IPS-20b (cell line): ENCODE measurements at regions not wholly inside any gene's neighbourhood (a gene's known extent, or its start where the extent isn't known, plus 50 kb on each side); places are given as distances from the start of the nearest gene placed in this dataset.

Source experiments
- H3K27ac ChIP-seq: one replicate; pipeline ENCODE4 v1.5.1; 2013; ENCODE audit warnings: low read length
- H3K27me3 ChIP-seq: 2 replicates; pipeline ENCODE4 v1.6.1; 2013; ENCODE audit warnings: mild to moderate bottlenecking, low read length, inconsistent platforms; ENCODE audit not compliant: insufficient read depth
- H3K36me3 ChIP-seq: 2 replicates; pipeline ENCODE4 v1.6.1; 2013; ENCODE audit warnings: low read depth, mild to moderate bottlenecking, inconsistent platforms, low read length, moderate library complexity; ENCODE audit not compliant: insufficient read depth
- H3K4me1 ChIP-seq: 2 replicates; pipeline ENCODE4 v1.6.1; 2013; ENCODE audit warnings: mild to moderate bottlenecking, control low read depth, inconsistent platforms, low read length, moderate library complexity; ENCODE audit not compliant: insufficient read depth
- H3K4me3 ChIP-seq: 2 replicates; pipeline ENCODE4 v1.5.1; 2013; ENCODE audit warnings: mild to moderate bottlenecking, low read length, inconsistent platforms
- H3K9ac ChIP-seq: 2 replicates; pipeline ENCODE4 v1.6.1; 2013; ENCODE audit warnings: low read depth, mild to moderate bottlenecking, inconsistent platforms, low read length, moderate library complexity
- H3K9me3 ChIP-seq: 2 replicates; pipeline ENCODE4 v1.6.1; 2013; ENCODE audit warnings: mild to moderate bottlenecking, low read depth, low read length, inconsistent platforms; ENCODE audit not compliant: insufficient read depth

DNA sequence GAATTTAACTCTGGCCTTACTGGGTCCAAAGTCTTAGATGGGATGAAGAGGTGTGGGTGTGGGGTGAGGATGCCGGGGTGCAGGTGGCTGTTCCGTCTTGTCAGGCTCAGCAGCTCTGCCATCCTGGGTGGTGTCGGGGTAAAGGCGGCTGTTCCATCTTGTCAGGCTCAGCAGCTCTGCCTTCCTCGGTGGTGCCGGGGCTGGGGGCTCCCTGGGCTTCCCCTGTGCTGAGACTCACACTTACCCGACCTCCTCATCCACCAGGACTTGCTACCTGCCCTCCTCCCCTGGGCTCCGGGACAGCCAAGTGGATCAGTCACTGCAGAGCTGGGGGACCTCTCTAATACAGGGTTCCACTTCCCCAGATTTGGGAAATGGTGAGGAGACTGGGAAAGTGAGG lies 244.3 kb upstream of the SHH start:
- Histone ChIP-seq H3K27me3 (no peaks in the 10 kb centered on the region), H3K9ac (no peak overlapping the region), H3K4me1 (no peaks in the 10 kb centered on the region), H3K36me3 (no peaks in the 10 kb centered on the region), H3K9me3 (peaks cover 9% of the 10 kb centered on the region), H3K4me3 (no peak overlapping the region), H3K27ac (no peak overlapping the region)

DNA sequence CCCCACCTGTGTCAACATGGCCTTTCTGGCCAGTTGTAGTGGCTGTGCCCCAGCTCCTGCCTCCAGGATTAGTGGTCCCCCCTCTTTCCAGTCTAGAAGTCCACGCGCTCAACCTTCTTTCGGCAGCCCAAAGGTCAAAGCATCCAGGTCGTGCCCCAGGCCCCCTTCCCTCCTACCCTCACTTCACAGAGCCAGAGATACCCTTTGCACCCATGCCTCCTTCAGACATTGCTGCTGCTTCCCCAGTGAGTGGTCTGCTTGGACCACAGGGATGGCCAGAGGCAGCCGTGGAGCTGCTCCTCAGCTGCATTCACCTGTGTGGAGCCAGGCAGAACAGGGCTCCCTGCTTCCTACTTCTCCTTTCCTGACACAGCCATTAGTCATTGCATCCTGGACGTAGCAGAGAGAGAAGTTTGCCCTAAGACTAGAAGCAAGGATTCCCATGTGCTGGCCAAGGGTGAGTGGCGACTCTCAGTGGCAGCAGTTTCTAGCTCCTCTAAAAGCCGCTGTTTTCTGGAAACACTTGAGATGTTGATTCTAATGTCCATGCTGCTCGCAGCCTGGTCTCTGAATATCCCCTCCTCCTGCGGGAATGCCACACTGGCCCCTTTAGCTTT lies 243.1 kb upstream of the SHH start:
- Histone ChIP-seq H3K4me1 (no peaks in the 10 kb centered on the region), H3K9ac (no peak overlapping the region), H3K4me3 (no peak overlapping the region), H3K36me3 (no peaks in the 10 kb centered on the region), H3K9me3 (no peaks in the 10 kb centered on the region; the same call in 1 of the 2 replicates), H3K27ac (no peak overlapping the region), H3K27me3 (no peaks in the 10 kb centered on the region)

DNA sequence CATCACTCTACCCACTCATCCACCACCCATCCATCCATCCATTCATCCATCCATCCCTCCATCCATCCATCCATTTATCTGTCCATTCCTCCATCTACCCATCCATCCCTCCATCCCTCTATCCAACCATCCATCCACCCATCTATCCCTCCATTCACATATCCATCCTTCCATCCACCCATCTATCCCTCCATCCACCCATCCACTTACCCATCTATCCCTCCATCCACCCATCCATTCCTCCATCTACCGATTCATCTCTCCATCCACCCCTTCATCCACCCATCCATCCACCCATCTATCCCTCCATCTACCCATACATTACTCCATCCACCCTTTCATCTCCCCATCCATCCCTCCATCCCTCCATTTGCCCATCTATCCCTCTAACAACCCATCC lies 239.6 kb upstream of the SHH start:
- Histone ChIP-seq H3K4me3 (no peak overlapping the region), H3K36me3 (no peaks in the 10 kb centered on the region), H3K27ac (no peak overlapping the region), H3K9me3 (no peaks in the 10 kb centered on the region; the same call in 1 of the 2 replicates), H3K27me3 (no peaks in the 10 kb centered on the region), H3K9ac (no peak overlapping the region), H3K4me1 (no peaks in the 10 kb centered on the region)

DNA sequence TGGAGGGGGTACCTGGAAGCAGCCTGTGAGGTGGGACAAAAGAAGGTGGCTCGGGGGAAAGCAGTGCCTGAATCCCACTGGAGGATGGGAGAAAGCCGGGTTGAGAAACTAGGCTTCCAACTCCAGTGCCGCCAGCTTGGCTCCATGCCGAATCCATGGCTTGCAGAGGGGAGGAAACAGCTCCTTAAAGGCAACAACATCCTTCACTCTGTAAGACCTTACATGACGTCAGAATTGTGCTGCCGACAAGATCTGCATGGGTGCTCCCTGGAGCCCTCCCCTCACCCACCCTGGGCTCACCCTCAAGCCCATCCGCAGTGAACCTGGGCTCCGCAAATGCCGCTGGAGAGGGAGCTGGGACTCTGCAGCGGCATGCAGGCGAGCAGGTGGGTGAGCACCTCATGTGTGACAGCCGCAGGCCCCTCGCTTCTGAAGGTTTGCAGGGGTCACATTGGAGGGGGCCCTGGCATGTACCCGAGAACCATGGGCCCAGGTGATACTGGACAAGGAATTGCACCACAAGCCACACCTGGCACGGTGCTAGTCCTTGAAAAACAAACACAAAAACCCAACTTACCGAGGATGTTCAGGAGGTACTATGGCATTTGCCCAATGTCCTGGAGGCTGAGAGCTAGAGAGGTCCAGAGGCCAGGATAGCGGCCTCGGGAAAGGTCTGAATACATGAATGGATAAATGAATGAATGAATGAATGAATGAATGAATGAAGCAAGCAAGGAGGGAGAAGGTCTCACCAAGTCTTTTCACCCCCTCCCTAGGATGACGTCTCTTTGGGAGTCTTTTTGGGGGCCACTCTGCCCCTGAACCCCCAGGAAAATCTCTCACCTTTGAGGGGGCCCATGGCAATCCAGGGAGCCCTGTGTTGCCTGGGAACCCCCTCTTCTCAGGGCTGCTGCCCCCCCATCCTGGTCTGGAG lies 238.6 kb upstream of the SHH start:
- Histone ChIP-seq H3K36me3 (no peaks in the 10 kb centered on the region), H3K4me3 (no peak overlapping the region), H3K27ac (no peak overlapping the region), H3K4me1 (no peaks in the 10 kb centered on the region), H3K9ac (no peak overlapping the region), H3K9me3 (no peaks in the 10 kb centered on the region; the same call in 1 of the 2 replicates), H3K27me3 (no peaks in the 10 kb centered on the region)

DNA sequence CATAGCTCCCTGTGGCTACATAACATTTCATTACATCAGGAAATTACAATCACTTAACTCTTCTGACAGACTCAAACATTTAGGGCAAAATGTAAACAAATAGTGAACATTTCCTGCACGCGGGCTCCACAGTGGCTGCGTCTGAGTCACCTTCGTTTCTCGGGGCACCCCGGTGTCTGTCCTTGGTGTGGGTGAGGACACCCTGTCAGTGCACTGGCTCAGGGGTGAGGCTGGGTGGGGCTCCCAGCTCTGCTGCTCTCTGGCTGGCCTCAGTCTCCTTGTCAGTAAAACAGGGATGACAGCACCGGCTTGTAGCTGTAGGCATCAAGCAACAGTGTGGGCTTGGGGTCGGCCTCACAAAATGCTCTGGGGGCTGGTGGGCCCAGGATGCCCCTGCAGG lies 237.1 kb upstream of the SHH start:
- Histone ChIP-seq H3K4me3 (no peak overlapping the region), H3K9me3 (no peaks in the 10 kb centered on the region; the same call in 1 of the 2 replicates), H3K4me1 (no peaks in the 10 kb centered on the region), H3K27ac (no peak overlapping the region), H3K27me3 (no peaks in the 10 kb centered on the region), H3K9ac (no peak overlapping the region), H3K36me3 (no peaks in the 10 kb centered on the region)

DNA sequence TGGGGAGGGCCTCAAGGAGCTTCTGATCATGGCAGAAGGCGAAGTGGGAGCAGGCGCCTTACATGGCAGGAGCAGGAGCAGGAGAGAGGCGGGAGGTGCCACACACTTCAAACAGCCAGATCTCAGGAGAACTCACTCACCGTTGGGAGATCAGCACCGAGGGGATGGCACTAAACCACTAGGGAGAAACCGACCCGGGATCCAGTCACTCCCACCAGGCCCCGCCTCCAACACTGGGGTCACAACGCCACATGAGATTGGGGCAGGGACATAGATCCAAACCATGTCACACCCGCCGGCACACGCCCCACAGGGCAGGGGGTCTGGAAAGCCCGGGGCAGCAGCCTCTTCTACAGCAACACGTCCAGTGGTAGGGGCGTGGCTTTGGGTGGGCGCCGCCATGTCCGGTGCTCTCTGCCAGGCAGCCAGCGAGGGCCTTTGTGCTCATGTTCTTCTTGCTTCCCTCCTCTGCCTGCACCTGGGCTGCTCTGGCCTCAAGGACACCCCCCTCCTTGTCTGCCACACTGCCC lies 233.8 kb upstream of the SHH start:
- no peaks in the 10 kb centered on the region for H3K36me3 ChIP-seq
- no peaks in the 10 kb centered on the region for H3K9me3 ChIP-seq
- no peak overlapping the region for H3K9ac ChIP-seq
- no peaks in the 10 kb centered on the region for H3K4me1 ChIP-seq
- H3K27ac ChIP-seq, result no peak overlapping the region
- H3K4me3 ChIP-seq, result no peak overlapping the region
- H3K27me3 ChIP-seq, result no peaks in the 10 kb centered on the region

DNA sequence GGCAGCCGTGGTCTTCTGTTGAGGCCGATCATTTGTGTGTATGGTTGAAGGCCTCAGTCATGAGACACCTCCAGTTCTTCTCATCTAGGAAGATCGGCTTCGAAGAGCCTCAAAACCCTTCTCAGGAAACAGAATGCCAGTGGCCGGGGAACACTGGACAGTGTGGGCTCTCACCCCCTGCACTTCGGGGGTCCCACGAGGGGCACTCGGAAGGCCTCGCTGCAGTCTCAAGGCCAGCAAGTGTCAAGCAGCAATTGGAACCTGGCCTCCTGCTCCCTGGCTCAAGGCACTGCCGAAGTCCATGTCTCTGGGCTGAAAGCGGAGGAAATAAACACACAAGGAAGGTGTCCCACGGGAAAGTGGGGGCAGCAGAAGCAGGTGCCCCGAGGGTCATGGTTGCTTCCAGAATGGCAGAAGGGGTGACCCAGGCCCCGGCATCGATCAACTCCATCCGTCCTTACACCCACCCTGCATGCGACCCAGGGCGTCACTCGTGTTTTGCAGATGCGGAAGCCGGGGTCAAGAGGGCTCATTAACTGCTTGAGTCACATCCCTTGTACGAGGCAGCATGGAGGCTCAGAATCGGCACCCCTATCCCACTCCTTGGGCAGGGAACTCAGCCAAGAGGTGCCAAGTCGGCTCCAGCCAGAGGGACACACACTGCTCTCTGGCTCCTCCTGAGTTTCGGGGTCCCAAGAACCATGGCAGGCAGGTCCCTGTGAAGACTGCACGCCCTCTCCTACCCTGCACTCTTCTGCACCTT lies 231.3 kb upstream of the SHH start:
- no peaks in the 10 kb centered on the region for H3K27me3 ChIP-seq
- no peaks in the 10 kb centered on the region for H3K36me3 ChIP-seq
- H3K27ac ChIP-seq, result no peak overlapping the region
- no peaks in the 10 kb centered on the region for H3K4me1 ChIP-seq
- no peak overlapping the region for H3K9ac ChIP-seq
- H3K4me3 ChIP-seq, result no peak overlapping the region
- H3K9me3 ChIP-seq, result no peaks in the 10 kb centered on the region

DNA sequence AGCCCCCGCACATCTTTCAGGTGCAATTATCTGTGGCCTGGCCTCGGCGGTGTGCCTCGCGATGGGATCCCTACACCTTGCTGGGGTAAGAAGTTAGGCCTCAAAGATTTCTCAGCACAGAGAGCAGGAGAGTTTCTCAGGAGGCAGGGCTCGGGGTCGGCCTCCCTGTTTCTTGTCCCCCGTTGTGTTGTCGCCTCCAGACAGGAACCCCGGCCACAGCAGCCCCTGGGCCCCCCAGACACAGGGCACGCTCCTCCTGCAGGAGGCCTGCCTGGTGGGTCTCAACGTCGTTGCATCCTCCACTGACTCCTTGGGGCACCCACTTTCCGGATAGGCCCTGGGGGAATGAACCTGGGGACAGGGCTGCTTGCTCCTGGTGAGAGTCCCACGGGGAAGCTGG lies 229.1 kb upstream of the SHH start:
- Histone ChIP-seq H3K27me3 (no peaks in the 10 kb centered on the region), H3K4me1 (no peaks in the 10 kb centered on the region), H3K9me3 (no peaks in the 10 kb centered on the region), H3K9ac (no peak overlapping the region), H3K36me3 (no peaks in the 10 kb centered on the region), H3K27ac (no peak overlapping the region), H3K4me3 (no peak overlapping the region)

DNA sequence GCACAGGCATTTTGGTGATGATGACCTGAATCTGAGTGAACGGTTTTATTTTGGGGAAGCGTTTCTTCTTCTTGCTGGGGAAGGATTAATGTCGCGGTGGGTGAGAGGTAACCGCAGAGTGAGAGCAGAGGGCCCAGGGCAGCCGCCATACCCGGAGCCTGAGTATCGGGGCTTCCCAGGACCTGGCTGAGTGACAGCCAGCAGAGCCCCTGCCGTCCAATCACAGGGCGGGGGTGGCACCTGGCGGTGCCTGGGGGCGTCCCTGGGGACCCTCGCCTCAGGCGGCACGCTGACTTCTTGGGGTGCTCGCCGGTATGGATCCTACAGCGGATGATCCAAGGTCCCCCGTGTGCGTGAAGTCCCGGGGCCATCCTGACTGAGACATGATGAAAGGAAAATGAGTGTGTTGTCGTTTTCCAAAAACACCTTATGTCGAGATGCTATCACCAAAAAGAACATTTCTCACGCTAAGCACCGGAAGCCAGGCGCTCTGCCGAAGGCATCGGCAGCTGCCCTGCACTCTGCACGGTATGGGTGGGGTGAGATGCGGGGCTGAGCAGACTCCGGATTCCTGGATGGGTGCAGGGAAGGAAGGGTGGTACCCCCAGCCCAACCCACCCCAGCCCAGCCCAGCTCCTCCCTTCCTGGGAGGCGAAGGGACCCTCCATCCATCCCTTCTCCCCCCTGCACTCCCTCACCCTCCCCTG lies 227.9 kb upstream of the SHH start:
- Histone ChIP-seq H3K9me3 (no peaks in the 10 kb centered on the region), H3K9ac (no peak overlapping the region), H3K27ac (no peak overlapping the region), H3K4me1 (no peaks in the 10 kb centered on the region), H3K36me3 (no peaks in the 10 kb centered on the region), H3K4me3 (no peak overlapping the region), H3K27me3 (no peaks in the 10 kb centered on the region)

DNA sequence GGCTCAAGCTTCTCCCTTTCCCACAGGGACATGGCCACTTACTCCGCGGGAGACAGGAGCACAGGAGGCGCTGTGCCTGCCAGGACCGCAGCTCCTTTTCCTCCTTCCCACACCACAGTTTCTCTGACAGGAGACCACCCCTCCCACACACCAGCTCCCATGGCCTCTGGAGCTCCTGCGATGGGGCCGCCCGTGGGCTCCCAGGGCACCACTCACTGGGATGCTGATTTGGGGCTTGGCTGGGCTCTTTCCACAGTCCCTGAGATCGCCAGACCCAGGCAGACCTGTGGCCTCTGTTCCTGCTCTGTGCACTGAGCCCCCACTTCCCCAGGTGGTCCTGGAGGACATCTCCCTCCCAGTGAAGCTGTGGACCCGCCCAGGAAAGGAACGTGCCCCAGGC lies 226.9 kb upstream of the SHH start:
- H3K36me3 ChIP-seq, result no peaks in the 10 kb centered on the region
- H3K27me3 ChIP-seq, result no peaks in the 10 kb centered on the region
- no peak overlapping the region for H3K27ac ChIP-seq
- H3K4me1 ChIP-seq, result no peaks in the 10 kb centered on the region
- H3K4me3 ChIP-seq, result no peak overlapping the region
- H3K9ac ChIP-seq, result no peak overlapping the region
- no peaks in the 10 kb centered on the region for H3K9me3 ChIP-seq

DNA sequence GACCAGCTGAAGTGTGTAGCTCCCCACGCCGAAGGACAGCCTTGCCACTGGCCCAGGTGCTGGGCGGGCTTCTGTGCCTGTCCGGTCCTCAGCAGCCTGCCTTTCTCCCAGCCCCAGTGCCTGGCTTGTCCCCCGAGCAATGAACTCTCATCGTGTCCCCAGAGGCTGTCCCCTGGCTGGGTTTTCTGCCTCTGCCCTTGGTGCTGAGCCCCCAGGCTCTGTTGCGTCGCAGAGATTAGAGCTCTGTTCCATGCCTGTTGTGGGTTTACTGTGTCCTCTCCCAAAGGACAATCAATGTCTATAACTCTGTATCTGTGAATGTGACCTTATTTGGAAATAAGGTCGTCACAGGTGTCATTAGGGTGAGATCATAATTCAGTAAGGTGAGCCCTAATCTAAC lies 226.1 kb upstream of the SHH start:
- no peak overlapping the region for H3K9ac ChIP-seq
- H3K9me3 ChIP-seq, result no peaks in the 10 kb centered on the region
- no peak overlapping the region for H3K4me3 ChIP-seq
- H3K27me3 ChIP-seq, result no peaks in the 10 kb centered on the region
- no peaks in the 10 kb centered on the region for H3K36me3 ChIP-seq
- no peak overlapping the region for H3K27ac ChIP-seq
- no peaks in the 10 kb centered on the region for H3K4me1 ChIP-seq
